ENCODE measurements at regions not wholly inside any gene's neighbourhood (a gene's known extent, or its start where the extent isn't known, plus 50 kb on each side); places are given as distances from the start of the nearest gene placed in this dataset.

DNA sequence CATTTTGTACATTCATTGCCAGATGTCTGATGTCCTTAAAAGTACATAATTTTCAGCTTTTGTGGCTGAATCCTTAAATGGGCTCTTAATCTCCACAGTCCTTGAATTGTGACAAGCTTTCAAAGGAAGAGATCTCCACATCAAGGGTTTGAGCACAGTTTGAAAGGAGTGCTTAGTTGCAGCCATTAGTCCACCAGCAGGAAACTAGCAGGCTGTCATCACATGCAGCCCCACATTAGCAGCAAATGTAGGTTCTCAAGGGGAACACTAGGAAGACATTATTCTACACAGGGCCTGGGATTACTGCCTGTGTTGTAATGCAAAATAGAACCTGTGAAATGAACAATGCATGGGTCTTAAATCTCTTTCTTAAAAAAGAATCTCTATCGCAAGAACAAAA, 173.2 kb downstream of the CBLL2 start:
- TF ChIP-seq CTCF (IDR thresholded peaks at IDR 0.05) (no peak), POLR2A (IDR thresholded peaks at IDR 0.05; ENCODE audit: low read depth) (no peak), EP300 (IDR thresholded peaks at IDR 0.05) (no peak), POLR2AphosphoS5 (IDR thresholded peaks at IDR 0.05) (no peak)

All from esophagus muscularis mucosa (tissue), 4 donors.